ENCODE measurements at regions not wholly inside any gene's neighbourhood (a gene's known extent, or its start where the extent isn't known, plus 50 kb on each side); places are given as distances from the start of the nearest gene placed in this dataset.

GRCh38 chr9:97761056-97761598 lies 64.0 kb upstream of the XPA start:
- TF ChIP-seq, protein P1, sequence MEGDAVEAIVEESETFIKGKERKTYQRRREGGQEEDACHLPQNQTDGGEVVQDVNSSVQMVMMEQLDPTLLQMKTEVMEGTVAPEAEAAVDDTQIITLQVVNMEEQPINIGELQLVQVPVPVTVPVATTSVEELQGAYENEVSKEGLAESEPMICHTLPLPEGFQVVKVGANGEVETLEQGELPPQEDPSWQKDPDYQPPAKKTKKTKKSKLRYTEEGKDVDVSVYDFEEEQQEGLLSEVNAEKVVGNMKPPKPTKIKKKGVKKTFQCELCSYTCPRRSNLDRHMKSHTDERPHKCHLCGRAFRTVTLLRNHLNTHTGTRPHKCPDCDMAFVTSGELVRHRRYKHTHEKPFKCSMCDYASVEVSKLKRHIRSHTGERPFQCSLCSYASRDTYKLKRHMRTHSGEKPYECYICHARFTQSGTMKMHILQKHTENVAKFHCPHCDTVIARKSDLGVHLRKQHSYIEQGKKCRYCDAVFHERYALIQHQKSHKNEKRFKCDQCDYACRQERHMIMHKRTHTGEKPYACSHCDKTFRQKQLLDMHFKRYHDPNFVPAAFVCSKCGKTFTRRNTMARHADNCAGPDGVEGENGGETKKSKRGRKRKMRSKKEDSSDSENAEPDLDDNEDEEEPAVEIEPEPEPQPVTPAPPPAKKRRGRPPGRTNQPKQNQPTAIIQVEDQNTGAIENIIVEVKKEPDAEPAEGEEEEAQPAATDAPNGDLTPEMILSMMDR (IDR thresholded peaks at IDR 0.05; ENCODE audit: insufficient read depth, low read length, severe bottlenecking): no peak
- Histone ChIP-seq H3K27me3 (ENCODE audit: control insufficient read depth, insufficient read depth, low read length) (no peaks in the 10 kb centered on the region), H3K4me3 (ENCODE audit: low read depth, low read length) (no peak overlapping the region), H3K36me3 (ENCODE audit: control insufficient read depth, insufficient read depth, low read length) (no peaks in the 10 kb centered on the region)
- DNase-seq (ENCODE audit: low read depth) (no peak), FAIRE-seq (no peak)

DNA sequence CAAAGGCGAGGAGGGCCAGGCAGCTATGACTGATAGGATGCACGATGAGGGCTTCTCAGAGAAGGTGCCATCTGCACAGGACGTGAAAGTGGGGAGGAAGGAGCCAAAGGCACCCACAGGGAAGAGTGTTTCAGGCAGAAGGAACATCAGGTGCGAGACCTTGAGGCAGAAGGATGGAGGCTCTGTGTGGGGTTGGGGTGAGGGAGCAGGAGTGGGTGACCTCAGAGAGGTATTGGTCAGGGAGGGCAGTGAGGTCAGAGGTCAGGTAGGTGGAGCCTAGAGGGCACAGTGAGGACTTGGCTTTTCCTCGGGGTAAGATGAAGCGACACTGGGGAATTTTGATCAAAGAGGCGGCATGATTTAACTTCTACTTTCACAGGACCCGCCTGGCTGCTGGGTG lies 64.7 kb upstream of the XPA start:
- DNase-seq (ENCODE audit: low read depth) (no peak), FAIRE-seq (no peak)
- no peaks in the 10 kb centered on the region for H3K27me3 ChIP-seq (ENCODE audit: control insufficient read depth, insufficient read depth, low read length)
- H3K4me3 ChIP-seq (ENCODE audit: low read depth, low read length): no peak overlapping the region
- TF ChIP-seq, protein P1 (IDR thresholded peaks at IDR 0.05; ENCODE audit: insufficient read depth, low read length, severe bottlenecking): no peak
- no peaks in the 10 kb centered on the region for H3K36me3 ChIP-seq (ENCODE audit: control insufficient read depth, insufficient read depth, low read length)

- Histone ChIP-seq H3K36me3 (ENCODE audit: control insufficient read depth, insufficient read depth, low read length) (no peaks in the 10 kb centered on the region), H3K27me3 (ENCODE audit: control insufficient read depth, insufficient read depth, low read length) (no peaks in the 10 kb centered on the region), H3K4me3 (ENCODE audit: low read depth, low read length) (no peak overlapping the region)
- DNase-seq (ENCODE audit: low read depth): no peak
- no peak for FAIRE-seq
- TF ChIP-seq, protein P1 (IDR thresholded peaks at IDR 0.05; ENCODE audit: insufficient read depth, low read length, severe bottlenecking): no peak
Observed at GRCh38 chr9:97763874-97764273, 66.7 kb upstream of the XPA start.

GRCh38 chr9:97766092-97766491 lies 69.0 kb upstream of the XPA start:
- FAIRE-seq (no peak), DNase-seq (ENCODE audit: low read depth) (peak; percentile 67)
- TF ChIP-seq, protein P1 (IDR thresholded peaks at IDR 0.05; ENCODE audit: insufficient read depth, low read length, severe bottlenecking): no peak
- Histone ChIP-seq H3K27me3 (ENCODE audit: control insufficient read depth, insufficient read depth, low read length) (no peaks in the 10 kb centered on the region), H3K36me3 (ENCODE audit: control insufficient read depth, insufficient read depth, low read length) (no peaks in the 10 kb centered on the region), H3K4me3 (ENCODE audit: low read depth, low read length) (no peak overlapping the region)

DNA sequence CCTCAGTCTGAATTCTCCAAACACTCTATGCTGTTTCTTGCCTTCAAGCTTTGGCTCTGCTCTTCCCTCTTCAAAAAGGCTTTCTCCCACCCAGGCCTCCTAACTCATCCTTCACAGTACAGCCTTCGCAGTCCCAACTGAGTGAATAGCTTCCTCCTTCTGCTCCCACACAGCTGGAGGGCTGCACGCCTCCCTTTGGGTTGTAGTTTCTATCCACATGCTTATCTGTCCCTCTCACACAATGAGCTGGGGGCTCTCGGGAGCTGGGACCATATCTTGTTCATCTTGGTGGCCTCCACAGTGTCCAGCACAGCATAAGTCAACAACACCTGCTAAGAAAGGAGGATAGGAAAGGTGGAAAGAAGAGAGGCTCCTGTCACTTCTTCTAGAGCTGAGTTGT lies 69.5 kb upstream of the XPA start:
- FAIRE-seq (no peak), DNase-seq (ENCODE audit: low read depth) (no peak)
- H3K4me3 ChIP-seq (ENCODE audit: low read depth, low read length): no peak overlapping the region
- H3K36me3 ChIP-seq (ENCODE audit: control insufficient read depth, insufficient read depth, low read length): no peaks in the 10 kb centered on the region
- H3K27me3 ChIP-seq (ENCODE audit: control insufficient read depth, insufficient read depth, low read length): no peaks in the 10 kb centered on the region
- TF ChIP-seq, protein P1 (IDR thresholded peaks at IDR 0.05; ENCODE audit: insufficient read depth, low read length, severe bottlenecking): no peak

GRCh38 chr9:97767891-97768290 lies 70.8 kb upstream of the XPA start:
- FAIRE-seq: no peak
- H3K4me3 ChIP-seq (ENCODE audit: low read depth, low read length): no peak overlapping the region
- no peak for DNase-seq (ENCODE audit: low read depth)
- H3K27me3 ChIP-seq (ENCODE audit: control insufficient read depth, insufficient read depth, low read length): no peaks in the 10 kb centered on the region
- TF ChIP-seq, protein P1 (IDR thresholded peaks at IDR 0.05; ENCODE audit: insufficient read depth, low read length, severe bottlenecking): no peak
- no peaks in the 10 kb centered on the region for H3K36me3 ChIP-seq (ENCODE audit: control insufficient read depth, insufficient read depth, low read length)
